Osteoblast (primary cell): ENCODE measurements at regions not wholly inside any gene's neighbourhood (a gene's known extent, or its start where the extent isn't known, plus 50 kb on each side); places are given as distances from the start of the nearest gene placed in this dataset.

ENCODE experiments used
- DNase-seq: peaks from one replicate; pipeline ENCODE4 v3.0.0; 2011; ENCODE audit warnings: low spot score, mixed read lengths; ENCODE audit not compliant: insufficient read length; ENCODE audit errors: missing footprints
- H2AFZ ChIP-seq: 2 replicates; pipeline ENCODE4 v1.6.0; 2011; ENCODE audit warnings: mild to moderate bottlenecking, low read length
- H3K27ac ChIP-seq: 2 replicates; pipeline ENCODE4 v1.5.1; 2011; ENCODE audit warnings: mild to moderate bottlenecking, low read depth, low read length, moderate library complexity
- H3K27me3 ChIP-seq: 2 replicates; pipeline ENCODE4 v1.6.0; 2012; ENCODE audit warnings: mild to moderate bottlenecking, control low read depth, inconsistent platforms, low read length, moderate library complexity; ENCODE audit not compliant: insufficient read depth
- H3K36me3 ChIP-seq: 2 replicates; pipeline ENCODE4 v1.5.1; 2011; ENCODE audit warnings: mild to moderate bottlenecking, low read length, control low read depth, moderate library complexity; ENCODE audit not compliant: insufficient read depth
- H3K4me1 ChIP-seq: 2 replicates; pipeline ENCODE4 v1.5.1; 2011; ENCODE audit warnings: mild to moderate bottlenecking, low read length, control low read depth, moderate library complexity; ENCODE audit not compliant: insufficient read depth
- H3K4me2 ChIP-seq: 2 replicates; pipeline ENCODE4 v1.6.0; 2011; ENCODE audit warnings: mild to moderate bottlenecking, low read length; ENCODE audit not compliant: insufficient read depth
- H3K4me3 ChIP-seq: fragments of 200-600 bp; sonication (generic); 3 replicates; pipeline ENCODE4 v1.5.1; 2012; ENCODE audit warnings: mild to moderate bottlenecking, low read length, inconsistent platforms; ENCODE audit not compliant: insufficient read depth
- H3K79me2 ChIP-seq: 2 replicates; pipeline ENCODE4 v1.6.0; 2012; ENCODE audit warnings: mild to moderate bottlenecking, low read length, control low read depth, inconsistent platforms; ENCODE audit not compliant: insufficient read depth
- H3K9me3 ChIP-seq: 2 replicates; pipeline ENCODE4 v1.5.1; 2011; ENCODE audit warnings: low read depth, low read length, control low read depth
- H4K20me1 ChIP-seq: 2 replicates; pipeline ENCODE4 v1.6.0; 2012; ENCODE audit warnings: mild to moderate bottlenecking, low read length, control low read depth; ENCODE audit not compliant: insufficient read depth
- CTCF ChIP-seq: IDR thresholded peaks from 2 replicates; pipeline ENCODE4 v1.5.1; 2011; ENCODE audit warnings: mild to moderate bottlenecking, low read depth, low read length, moderate library complexity; ENCODE audit errors: extremely low read depth

DNA sequence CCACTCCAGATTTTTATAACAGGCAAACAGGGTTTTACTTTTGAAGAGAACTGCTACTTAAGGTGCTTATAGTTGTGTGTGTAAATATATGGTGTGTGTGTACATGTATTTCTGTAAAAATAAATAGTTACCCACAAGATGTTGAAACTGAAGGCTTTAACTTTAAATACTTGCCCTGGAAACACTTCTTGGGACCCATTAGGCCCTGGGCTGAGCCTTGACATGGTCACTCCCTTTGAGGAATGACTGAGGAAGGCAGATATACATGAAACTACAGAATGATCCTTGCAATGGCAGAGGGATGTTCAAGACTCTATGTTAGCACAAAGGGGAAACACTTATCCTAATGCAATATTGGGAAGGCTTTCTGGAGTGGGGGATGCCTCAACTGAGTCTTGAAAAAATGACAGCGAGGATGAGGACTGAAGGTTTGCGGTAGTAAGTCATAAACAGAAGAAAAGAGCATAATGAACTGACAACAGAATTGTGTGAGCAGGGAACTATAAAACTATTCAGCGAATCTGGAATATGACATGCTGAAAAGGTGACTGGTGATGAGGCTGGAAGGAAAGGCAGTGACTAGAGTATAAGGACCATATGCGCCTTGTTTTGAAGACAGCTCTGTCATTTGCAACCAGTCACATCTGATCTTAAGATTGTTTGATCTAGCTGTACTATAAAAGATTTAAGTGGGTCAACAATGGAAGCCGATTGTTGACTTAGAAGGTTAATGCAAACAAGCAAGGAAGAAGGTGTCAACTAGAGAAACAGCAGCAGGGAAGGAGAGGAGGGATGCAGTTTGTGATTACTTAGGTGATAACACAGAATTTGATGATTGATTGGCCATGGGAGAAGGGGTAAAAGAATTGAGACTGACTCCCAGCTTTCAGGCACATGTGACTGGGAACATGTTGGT lies 64.4 kb upstream of the COL21A1 start:
- DNase-seq, result no peak
- H2AFZ ChIP-seq, result no peak overlapping the region
- no peak for TF ChIP-seq CTCF

GRCh38 chr6:56311061-56311460 lies 63.7 kb upstream of the COL21A1 start:
- Histone ChIP-seq H2AFZ (no peak overlapping the region), H3K4me2 (no peak overlapping the region), H3K4me1 (peaks cover 8% of the 10 kb centered on the region), H3K9me3 (no peaks in the 10 kb centered on the region), H3K4me3 (no peak overlapping the region), H3K27ac (no peak overlapping the region), H3K79me2 (no peaks in the 10 kb centered on the region), H4K20me1 (no peaks in the 10 kb centered on the region), H3K27me3 (no peaks in the 10 kb centered on the region), H3K36me3 (no peaks in the 10 kb centered on the region)
- no peak for DNase-seq
- TF ChIP-seq CTCF, result no peak

More for the DNA sequence above, 64.4 kb upstream of the COL21A1 start:
- Histone ChIP-seq H4K20me1 (no peaks in the 10 kb centered on the region), H3K4me3 (no peak overlapping the region), H3K9me3 (no peaks in the 10 kb centered on the region), H3K27me3 (no peaks in the 10 kb centered on the region), H3K4me2 (no peak overlapping the region), H3K27ac (no peak overlapping the region), H3K79me2 (no peaks in the 10 kb centered on the region), H3K4me1 (peaks cover 8% of the 10 kb centered on the region), H3K36me3 (no peaks in the 10 kb centered on the region)

- Histone ChIP-seq H3K27me3 (no peaks in the 10 kb centered on the region), H3K79me2 (no peaks in the 10 kb centered on the region), H3K4me2 (no peak overlapping the region), H3K36me3 (no peaks in the 10 kb centered on the region), H4K20me1 (no peaks in the 10 kb centered on the region), H2AFZ (no peak overlapping the region), H3K4me3 (no peak overlapping the region), H3K27ac (no peak overlapping the region), H3K9me3 (no peaks in the 10 kb centered on the region), H3K4me1 (peaks cover 5% of the 10 kb centered on the region)
- DNase-seq, result no peak
- no peak for TF ChIP-seq CTCF
Observed at GRCh38 chr6:56310241-56310640, 62.9 kb upstream of the COL21A1 start.

DNA sequence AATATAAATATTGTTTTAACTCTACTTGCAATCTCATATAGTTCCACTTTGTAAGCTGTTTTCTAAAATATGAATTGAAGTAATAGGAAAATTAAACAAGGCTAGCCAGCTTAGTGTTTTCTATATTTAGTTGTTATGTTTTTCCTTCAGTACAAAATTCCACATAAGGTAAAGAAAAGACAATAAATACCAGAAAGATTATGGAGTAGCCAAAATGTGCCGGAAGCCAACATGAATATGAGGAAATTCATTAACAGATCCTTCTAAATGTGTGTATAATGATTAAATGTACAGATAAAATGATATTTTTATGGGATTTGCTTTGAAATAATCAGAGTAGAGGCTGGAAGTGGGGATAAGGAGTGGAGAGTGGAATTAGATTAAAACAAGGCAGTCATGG lies 52.5 kb upstream of the COL21A1 start:
- no peak overlapping the region for H3K27ac ChIP-seq
- no peaks in the 10 kb centered on the region for H3K9me3 ChIP-seq
- no peak overlapping the region for H3K4me2 ChIP-seq
- peaks cover 4% of the 10 kb centered on the region for H3K4me1 ChIP-seq
- TF ChIP-seq CTCF, result no peak
- H4K20me1 ChIP-seq, result no peaks in the 10 kb centered on the region
- H3K79me2 ChIP-seq, result no peaks in the 10 kb centered on the region
- no peaks in the 10 kb centered on the region for H3K36me3 ChIP-seq
- no peak for DNase-seq
- no peak overlapping the region for H3K4me3 ChIP-seq
- H2AFZ ChIP-seq, result no peak overlapping the region
- no peaks in the 10 kb centered on the region for H3K27me3 ChIP-seq
